ENCODE measurements at regions not wholly inside any gene's neighbourhood (a gene's known extent, or its start where the extent isn't known, plus 50 kb on each side); places are given as distances from the start of the nearest gene placed in this dataset.

- no peak for DNase-seq
Measured at GRCh38 chr5:98415663-98416062, 357.8 kb upstream of the RGMB start.

- DNase-seq, result no peak
Measured at GRCh38 chr5:98416541-98416940, 356.9 kb upstream of the RGMB start.

GRCh38 chr5:98419825-98420224 lies 353.6 kb upstream of the RGMB start:
- DNase-seq, result no peak

- DNase-seq, result no peak
Measured at GRCh38 chr5:98424681-98425450, 348.6 kb upstream of the RGMB start.

GRCh38 chr5:98425640-98426039 lies 347.8 kb upstream of the RGMB start:
- no peak for DNase-seq

- no peak for DNase-seq
Measured at GRCh38 chr5:98428806-98429205, 344.7 kb upstream of the RGMB start.

GRCh38 chr5:98432378-98432777 lies 341.1 kb upstream of the RGMB start:
- no peak for DNase-seq

GRCh38 chr5:98433022-98433421 lies 340.4 kb upstream of the RGMB start:
- no peak for DNase-seq

GRCh38 chr5:98433673-98434072 lies 339.8 kb upstream of the RGMB start:
- DNase-seq, result no peak

- no peak for DNase-seq
Measured at GRCh38 chr5:98436667-98437066, 336.8 kb upstream of the RGMB start.

- no peak for DNase-seq
Measured at GRCh38 chr5:98442448-98442847, 331.0 kb upstream of the RGMB start.

GRCh38 chr5:98443881-98444280 lies 329.6 kb upstream of the RGMB start:
- no peak for DNase-seq

- DNase-seq, result no peak
Measured at GRCh38 chr5:98453296-98453695, 320.2 kb upstream of the RGMB start.

- no peak for DNase-seq
Measured at GRCh38 chr5:98454407-98454806, 319.1 kb upstream of the RGMB start.

GRCh38 chr5:98454904-98455303 lies 318.6 kb upstream of the RGMB start:
- no peak for DNase-seq

- DNase-seq, result no peak
Measured at GRCh38 chr5:98455665-98456064, 317.8 kb upstream of the RGMB start.

GRCh38 chr5:98458004-98458403 lies 315.5 kb upstream of the RGMB start:
- no peak for DNase-seq

GRCh38 chr5:98458726-98459125 lies 314.7 kb upstream of the RGMB start:
- no peak for DNase-seq

- no peak for DNase-seq
Measured at GRCh38 chr5:98460536-98460935, 312.9 kb upstream of the RGMB start.

- no peak for DNase-seq
Measured at GRCh38 chr5:98461485-98461884, 312.0 kb upstream of the RGMB start.

- no peak for DNase-seq
Measured at GRCh38 chr5:98463222-98463621, 310.2 kb upstream of the RGMB start.

- DNase-seq, result no peak
Measured at GRCh38 chr5:98463676-98464075, 309.8 kb upstream of the RGMB start.

GRCh38 chr5:98464737-98465330 lies 308.6 kb upstream of the RGMB start:
- no peak for DNase-seq

- no peak for DNase-seq
Measured at GRCh38 chr5:98468188-98468869, 305.1 kb upstream of the RGMB start.

Data from stimulated activated CD4-positive, alpha-beta T cell treated with anti-CD3 and anti-CD28 coated beads, Interleukin-2, amount 100 ng/mL, for 48 hours (primary cell).